Neuronal stem cell (in vitro differentiated cells): ENCODE measurements at regions not wholly inside any gene's neighbourhood (a gene's known extent, or its start where the extent isn't known, plus 50 kb on each side); places are given as distances from the start of the nearest gene placed in this dataset.

Experiments
- DNase-seq: peaks from one replicate; pipeline ENCODE4 v3.0.0-alpha.2; 2013; ENCODE audit warnings: low spot score
- H2AFZ ChIP-seq: one replicate; pipeline ENCODE4 v1.6.1; 2013; ENCODE audit warnings: mild to moderate bottlenecking, low read length, inconsistent platforms
- H2AK5ac ChIP-seq: 2 replicates; pipeline ENCODE4 v1.6.1; 2013; ENCODE audit warnings: low read depth, mild to moderate bottlenecking, inconsistent platforms, low read length, moderate library complexity, mixed read lengths
- H2BK120ac ChIP-seq: 2 replicates; pipeline ENCODE4 v1.6.1; 2013; ENCODE audit warnings: low read depth, mild to moderate bottlenecking, inconsistent platforms, low read length, moderate library complexity, mixed read lengths
- H2BK12ac ChIP-seq: one replicate; pipeline ENCODE4 v1.6.1; 2013; ENCODE audit warnings: low read length, inconsistent platforms
- H2BK15ac ChIP-seq: 2 replicates; pipeline ENCODE4 v1.6.1; 2013; ENCODE audit warnings: mild to moderate bottlenecking, low read length, inconsistent platforms, mixed read lengths
- H2BK5ac ChIP-seq: one replicate; pipeline ENCODE4 v1.6.1; 2013; ENCODE audit warnings: inconsistent platforms, mild to moderate bottlenecking, low read length, moderate library complexity
- H3K14ac ChIP-seq: one replicate; pipeline ENCODE4 v1.6.1; 2013; ENCODE audit warnings: low read length, inconsistent platforms
- H3K18ac ChIP-seq: 2 replicates; pipeline ENCODE4 v1.6.1; 2013; ENCODE audit warnings: low read length, inconsistent platforms
- H3K23ac ChIP-seq: 2 replicates; pipeline ENCODE4 v1.6.1; 2013; ENCODE audit warnings: low read depth, mild to moderate bottlenecking, mixed read lengths, low read length, inconsistent platforms; ENCODE audit not compliant: poor library complexity
- H3K27ac ChIP-seq: replicated peaks from 3 replicates; pipeline ENCODE4 v1.5.1; 2013; ENCODE audit warnings: low read length, inconsistent platforms
- H3K27me3 ChIP-seq, 3 experiments: 2 replicates each; pipeline ENCODE4 v1.6.1; 2013; ENCODE audit warnings: low read length in 3 of 3, mild to moderate bottlenecking in 2 of 3, inconsistent platforms in 1 of 3, low read depth in 1 of 3, mixed read lengths in 1 of 3, moderate library complexity in 1 of 3; ENCODE audit not compliant: control insufficient read depth in 3 of 3, insufficient read depth in 3 of 3
- H3K36me3 ChIP-seq, 2 donors: replicated peaks in 1 of 2; 2 replicates each; pipeline ENCODE4 v1.6.1; 2013; ENCODE audit warnings: low read length in 2 of 2; ENCODE audit not compliant: control insufficient read depth in 2 of 2, insufficient read depth in 2 of 2
- H3K4ac ChIP-seq: 2 replicates; pipeline ENCODE4 v1.6.1; 2013; ENCODE audit warnings: inconsistent platforms, mild to moderate bottlenecking, low read length, moderate library complexity
- H3K4me1 ChIP-seq, 2 donors: 1 replicate in 1 of 2; 2 replicates in 1 of 2; pipeline ENCODE4 v1.6.1; 2013; ENCODE audit warnings: low read length in 2 of 2, low read depth in 1 of 2; ENCODE audit not compliant: control insufficient read depth in 2 of 2, insufficient read depth in 1 of 2
- H3K4me2 ChIP-seq: one replicate; pipeline ENCODE4 v1.6.1; 2013; ENCODE audit warnings: mild to moderate bottlenecking, low read length, inconsistent platforms; ENCODE audit not compliant: insufficient read depth, poor library complexity, severe bottlenecking
- H3K4me3 ChIP-seq, 2 donors: 2 replicates each; pipeline ENCODE4 v1.5.1; 2013; ENCODE audit warnings: low read length in 2 of 2, mild to moderate bottlenecking in 2 of 2, inconsistent platforms in 1 of 2, moderate library complexity in 1 of 2
- H3K79me1 ChIP-seq: one replicate; pipeline ENCODE4 v1.6.1; 2013; ENCODE audit warnings: low read depth, mild to moderate bottlenecking, inconsistent platforms, low read length, moderate library complexity
- H3K9ac ChIP-seq: one replicate; pipeline ENCODE4 v1.6.1; 2013; ENCODE audit warnings: mild to moderate bottlenecking, low read depth, low read length, inconsistent platforms; ENCODE audit not compliant: poor library complexity
- H3K9me3 ChIP-seq, 2 donors: replicated peaks in 1 of 2; 2 replicates each; pipeline versions ENCODE3 to v1.6.1; 2013; ENCODE audit warnings: low read length in 2 of 2, mild to moderate bottlenecking in 2 of 2, inconsistent platforms in 1 of 2, low read depth in 1 of 2, mixed read lengths in 1 of 2, moderate library complexity in 1 of 2; ENCODE audit not compliant: control insufficient read depth in 2 of 2, insufficient read depth in 1 of 2
- H4K8ac ChIP-seq: one replicate; pipeline ENCODE4 v1.6.1; 2013; ENCODE audit warnings: low read depth, mild to moderate bottlenecking, inconsistent platforms, low read length, moderate library complexity
- H4K91ac ChIP-seq: one replicate; pipeline ENCODE4 v1.6.1; 2013; ENCODE audit warnings: low read length, low read depth, mild to moderate bottlenecking, inconsistent platforms; ENCODE audit not compliant: poor library complexity
- WGBS, 2 donors: extraction: QIAGEN DNeasy Blood & Tissue Kit; methylation state at CpG; one replicate each; pipeline ENCODE4 v1.1.7; 2013; ENCODE audit warnings: missing lambda C conversion rate in 2 of 2, mixed read lengths in 1 of 2; ENCODE audit not compliant: insufficient read length in 2 of 2, insufficient replicate concordance in 1 of 2; ENCODE audit errors: extremely low coverage in 2 of 2; 5-methylcytosine and 5-hydroxymethylcytosine counted together

DNA sequence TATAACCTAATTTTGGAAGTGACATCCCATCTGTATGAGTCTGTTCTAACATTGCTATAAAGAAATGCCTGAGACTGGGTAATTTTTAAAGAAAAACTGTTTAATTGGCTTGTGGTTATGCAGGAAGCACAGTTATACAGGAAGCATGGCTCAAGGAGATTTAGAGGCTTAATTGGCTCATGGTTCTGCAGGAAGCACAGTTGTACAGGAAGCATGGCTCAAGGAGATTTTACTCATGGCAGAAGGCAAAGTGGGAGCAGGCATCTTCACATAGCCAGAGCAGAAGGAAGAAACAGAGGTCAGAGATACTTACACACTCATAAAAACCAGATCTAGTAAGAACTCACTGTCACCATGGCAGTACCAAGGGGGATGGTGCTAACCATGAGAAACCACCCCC, 193.1 kb upstream of the ADAMTS9 start:
- H2AK5ac ChIP-seq: no peak overlapping the region
- H3K9me3 ChIP-seq: no peaks in the 10 kb centered on the region
- no peak overlapping the region for H3K23ac ChIP-seq
- H3K9ac ChIP-seq: no peak overlapping the region
- no peak overlapping the region for H2BK5ac ChIP-seq
- H3K4ac ChIP-seq: no peak overlapping the region
- no peak for DNase-seq
- H3K27me3 ChIP-seq: no peaks in the 10 kb centered on the region
- H3K18ac ChIP-seq: no peak overlapping the region
- H3K36me3 ChIP-seq: no peaks in the 10 kb centered on the region
- H3K79me1 ChIP-seq: no peaks in the 10 kb centered on the region
- no peak overlapping the region for H3K27ac ChIP-seq
- H3K14ac ChIP-seq: no peak overlapping the region
- no peak overlapping the region for H3K4me2 ChIP-seq
- no peaks in the 10 kb centered on the region for H3K4me1 ChIP-seq
- no peak overlapping the region for H2AFZ ChIP-seq
- H2BK15ac ChIP-seq: no peak overlapping the region
- no peak overlapping the region for H3K4me3 ChIP-seq
- no peak overlapping the region for H2BK120ac ChIP-seq
- H4K8ac ChIP-seq: no peak overlapping the region
- no peak overlapping the region for H2BK12ac ChIP-seq
- no peak overlapping the region for H4K91ac ChIP-seq

DNA sequence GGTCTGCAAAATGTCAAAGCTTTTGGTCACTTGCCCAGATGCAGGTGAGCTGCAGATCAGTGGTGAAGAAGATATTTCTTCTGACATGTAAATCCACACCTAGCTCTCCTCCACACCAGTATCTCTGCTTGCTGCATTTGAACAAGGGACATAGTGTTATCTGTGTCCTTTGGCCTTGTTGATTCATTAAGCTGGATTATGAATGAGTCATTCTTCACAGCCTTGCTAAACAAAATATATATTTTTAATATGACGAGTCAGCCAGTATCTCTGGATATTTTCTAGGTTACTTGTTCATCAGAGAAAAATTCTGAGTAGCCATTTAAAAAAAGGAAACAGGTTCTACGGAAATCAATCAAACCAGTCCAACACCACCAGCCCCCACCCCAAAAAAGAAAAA, 190.6 kb upstream of the ADAMTS9 start:
- Histone ChIP-seq H3K79me1 (no peaks in the 10 kb centered on the region), H3K23ac (no peak overlapping the region), H3K9me3 (no peaks in the 10 kb centered on the region), H2AFZ (no peak overlapping the region), H3K4me2 (no peak overlapping the region), H4K91ac (no peak overlapping the region), H4K8ac (no peak overlapping the region), H2BK5ac (no peak overlapping the region), H2BK15ac (no peak overlapping the region), H2BK12ac (no peak overlapping the region), H3K14ac (no peak overlapping the region), H2AK5ac (no peak overlapping the region), H3K36me3 (no peaks in the 10 kb centered on the region), H3K4ac (no peak overlapping the region), H3K9ac (no peak overlapping the region), H3K27ac (no peak overlapping the region), H3K18ac (no peak overlapping the region), H3K27me3 (no peaks in the 10 kb centered on the region), H3K4me1 (no peaks in the 10 kb centered on the region), H2BK120ac (no peak overlapping the region), H3K4me3 (no peak overlapping the region)
- no peak for DNase-seq
- WGBS, 2 donors: no CpG with 5 or more reads among the region's 2 CpGs

DNA sequence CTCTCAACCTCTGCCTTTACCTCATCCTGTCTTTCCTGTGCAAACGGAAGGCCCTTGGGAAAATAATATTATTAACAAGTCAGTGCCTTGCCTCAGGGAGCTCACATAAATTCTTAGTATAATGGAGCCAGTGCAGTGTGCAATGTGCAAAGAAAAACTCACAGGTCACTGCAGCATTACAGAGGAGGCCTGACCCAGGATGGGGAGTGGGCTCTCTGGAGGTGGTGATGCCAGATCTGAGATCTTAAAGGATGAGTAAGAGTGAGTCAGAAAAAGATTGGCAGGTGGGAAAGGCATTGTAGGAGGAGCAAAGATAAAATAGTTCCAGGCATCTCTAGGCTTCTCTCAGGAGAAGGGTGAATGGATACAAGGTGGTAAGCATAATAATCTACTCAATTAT, 185.6 kb upstream of the ADAMTS9 start:
- DNase-seq: no peak

DNA sequence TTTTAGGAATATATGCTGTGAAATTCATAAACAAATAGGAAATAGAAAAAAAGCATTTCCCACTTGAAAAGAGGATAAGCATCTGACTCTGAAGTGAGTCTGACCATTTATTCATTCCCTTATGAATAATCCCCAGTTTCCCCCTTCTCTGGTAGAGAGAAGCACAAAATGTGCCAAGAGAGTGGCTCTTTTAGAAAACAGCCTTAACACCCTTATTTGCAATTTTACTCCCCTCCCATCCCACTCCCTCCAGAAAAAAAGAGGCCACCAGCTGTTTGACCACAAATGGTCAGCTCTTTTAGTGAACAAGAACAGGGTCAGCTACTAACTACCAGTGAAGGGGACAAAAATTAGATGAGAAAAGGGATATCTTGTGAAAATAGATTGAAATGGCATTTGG, 184.5 kb upstream of the ADAMTS9 start:
- Histone ChIP-seq H3K27ac (no peak overlapping the region), H2AFZ (no peak overlapping the region), H4K91ac (no peak overlapping the region), H2BK5ac (no peak overlapping the region), H2AK5ac (no peak overlapping the region), H3K4me2 (no peak overlapping the region), H3K18ac (no peak overlapping the region), H2BK12ac (no peak overlapping the region), H2BK15ac (no peak overlapping the region), H4K8ac (no peak overlapping the region), H3K23ac (no peak overlapping the region), H3K4ac (no peak overlapping the region), H3K36me3 (no peaks in the 10 kb centered on the region), H3K9ac (no peak overlapping the region), H3K4me3 (no peak overlapping the region), H2BK120ac (no peak overlapping the region), H3K9me3 (no peaks in the 10 kb centered on the region), H3K27me3 (no peaks in the 10 kb centered on the region), H3K14ac (no peak overlapping the region), H3K79me1 (no peaks in the 10 kb centered on the region), H3K4me1 (peaks cover 2 to 11% of the 10 kb centered on the region in 2 donors)
- DNase-seq: no peak

More for the DNA sequence above, 185.6 kb upstream of the ADAMTS9 start:
- Histone ChIP-seq H2BK15ac (no peak overlapping the region), H3K9me3 (no peaks in the 10 kb centered on the region), H3K27ac (no peak overlapping the region), H3K27me3 (no peaks in the 10 kb centered on the region), H3K4me3 (no peak overlapping the region), H4K91ac (no peak overlapping the region), H4K8ac (no peak overlapping the region), H3K4ac (no peak overlapping the region), H3K18ac (no peak overlapping the region), H2BK12ac (no peak overlapping the region), H3K4me2 (no peak overlapping the region), H2BK120ac (no peak overlapping the region), H3K23ac (no peak overlapping the region), H3K36me3 (no peaks in the 10 kb centered on the region), H2AK5ac (no peak overlapping the region), H3K9ac (no peak overlapping the region), H2BK5ac (no peak overlapping the region), H3K4me1 (peaks cover 2 to 11% of the 10 kb centered on the region in 2 donors), H3K14ac (no peak overlapping the region), H2AFZ (peak overlapping the region; percentile 30), H3K79me1 (no peaks in the 10 kb centered on the region)
- no CpG with 5 or more reads among the region's 1 CpG for WGBS, 2 donors
